G401.6 (cell line): ENCODE measurements at regions not wholly inside any gene's neighbourhood (a gene's known extent, or its start where the extent isn't known, plus 50 kb on each side); places are given as distances from the start of the nearest gene placed in this dataset.

Experiments used
- FAIRE-seq: peaks from 2 replicates; lab custom pipeline; 2012; peaks lifted over from hg19 to GRCh38; lab: Jason Lieb, UNC

DNA sequence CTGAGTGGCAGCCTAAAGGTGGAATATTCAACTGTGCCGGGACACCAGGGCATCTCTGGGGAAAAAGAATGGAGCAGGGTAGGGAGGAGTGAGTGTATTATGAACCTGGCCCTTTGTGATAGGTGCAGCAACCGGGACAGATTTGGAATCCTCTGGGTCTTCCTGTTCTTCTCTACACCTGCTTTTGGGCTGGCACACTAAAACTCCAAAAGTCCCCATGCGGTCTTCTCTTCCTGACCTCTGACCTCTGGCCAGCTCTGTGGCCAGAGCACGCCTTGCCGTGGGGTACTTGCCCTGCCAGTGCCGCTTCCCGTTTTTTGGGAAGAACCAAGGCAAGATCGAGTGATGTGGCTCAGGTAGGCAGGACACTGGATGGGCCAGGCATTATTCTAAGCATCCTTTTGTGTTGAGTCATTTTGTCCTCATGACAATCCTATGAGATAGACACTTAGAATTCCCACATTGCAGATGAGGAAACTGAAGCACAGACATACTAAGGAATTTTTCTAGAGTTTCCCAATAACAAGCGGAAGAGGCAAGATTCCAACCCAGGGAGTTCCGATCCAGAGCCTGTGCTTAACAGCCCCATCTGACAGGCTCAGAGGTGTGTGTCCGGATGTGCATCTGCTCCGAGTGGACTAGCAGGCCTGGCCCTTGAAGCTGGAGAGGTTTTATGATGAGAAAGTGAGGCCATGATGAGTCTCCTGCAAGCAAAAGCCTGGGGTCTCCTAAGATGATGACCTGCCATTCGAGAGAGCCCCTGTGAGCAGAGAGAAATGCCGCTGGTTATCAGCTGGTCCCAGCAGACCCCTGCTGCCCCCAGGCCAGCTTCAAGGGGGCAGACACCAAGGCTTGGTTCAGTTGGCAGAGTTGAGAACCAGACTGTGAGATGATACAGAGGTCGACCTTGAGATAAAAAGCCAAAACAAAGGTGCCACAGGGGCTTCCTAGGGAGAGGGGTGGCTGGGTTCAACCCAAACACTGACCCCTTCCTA, 67.9 kb upstream of the ESRRB start:
- FAIRE-seq = no peak

GRCh38 chr14:76309572-76310162, 66.3 kb upstream of the ESRRB start:
- FAIRE-seq = no peak

DNA sequence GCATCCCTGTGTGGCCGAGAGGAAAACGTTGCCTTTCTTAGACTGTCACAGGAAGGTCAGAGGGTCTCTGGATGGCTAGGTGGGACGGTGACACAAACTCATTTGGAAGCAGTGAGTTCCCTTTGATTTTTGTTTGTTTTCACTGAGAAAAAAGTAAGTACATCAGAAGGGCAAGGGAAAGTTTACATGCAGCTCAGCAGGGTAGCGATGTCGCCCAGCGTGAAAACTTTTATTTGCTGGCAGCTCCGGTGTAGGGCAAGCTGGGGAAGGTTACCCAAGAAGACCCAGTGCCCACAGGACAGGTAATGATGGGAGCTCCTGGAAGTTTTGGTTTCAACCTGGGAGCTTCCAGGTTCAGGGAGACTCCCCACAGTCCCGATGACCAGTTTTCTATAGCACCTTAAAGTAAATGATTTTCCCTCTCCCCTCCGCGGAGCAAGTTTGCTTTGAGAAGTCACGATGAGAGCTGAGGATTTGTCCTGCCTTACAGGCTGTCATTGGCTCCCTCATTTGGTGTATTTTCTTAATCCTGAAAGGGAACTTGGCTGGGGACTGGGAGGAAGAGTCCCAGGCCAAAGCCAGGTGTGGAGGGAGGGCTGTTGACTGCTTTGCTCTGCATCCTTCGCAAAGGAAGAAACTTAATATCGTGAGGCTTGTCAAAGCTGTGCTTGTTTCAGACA, 64.7 kb upstream of the ESRRB start:
- FAIRE-seq = no peak

GRCh38 chr14:76312821-76313220, 63.1 kb upstream of the ESRRB start:
- no peak for FAIRE-seq

GRCh38 chr14:76313303-76313702, 62.6 kb upstream of the ESRRB start:
- no peak for FAIRE-seq

GRCh38 chr14:76313852-76314251, 62.1 kb upstream of the ESRRB start:
- no peak for FAIRE-seq

GRCh38 chr14:76314521-76315034, 61.4 kb upstream of the ESRRB start:
- FAIRE-seq = no peak

DNA sequence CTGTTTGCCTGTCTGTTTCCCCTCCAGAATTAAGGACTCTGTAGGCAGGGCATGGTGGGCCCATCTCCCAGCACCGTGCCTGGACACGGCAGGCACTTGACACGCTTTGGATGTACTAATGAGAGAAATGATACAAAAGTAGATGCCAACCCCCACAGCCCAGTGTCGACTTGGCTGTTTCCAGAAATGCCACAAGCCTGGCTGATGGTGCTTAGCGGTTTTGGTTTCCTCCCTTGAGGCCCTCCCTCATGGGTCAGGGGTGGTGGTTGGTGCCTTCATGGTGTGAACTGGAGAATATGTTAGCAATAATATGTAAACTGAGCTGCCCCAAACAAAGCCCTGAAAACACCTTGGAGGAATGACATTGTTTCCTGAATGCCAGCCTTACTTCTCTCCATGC, 55.5 kb upstream of the ESRRB start:
- FAIRE-seq = no peak

DNA sequence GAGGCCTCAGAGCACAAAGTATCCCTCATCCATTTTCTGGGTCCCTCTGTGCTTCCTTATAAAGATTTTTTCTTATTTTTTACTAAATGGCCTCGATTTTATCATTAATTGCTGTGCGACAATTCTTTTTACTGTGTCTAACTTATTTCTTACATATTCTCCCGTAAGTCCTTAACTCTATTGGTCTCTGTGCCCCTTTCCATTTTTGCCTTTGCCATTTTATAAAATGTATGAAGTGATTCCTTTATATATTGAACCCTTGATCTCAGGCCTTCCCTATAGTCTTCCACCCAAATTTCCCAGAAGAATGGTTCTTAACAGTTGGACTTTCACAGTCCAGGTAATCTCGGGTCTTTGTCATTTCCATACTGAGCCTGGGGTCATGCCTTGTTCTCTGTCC, 55.0 kb upstream of the ESRRB start:
- FAIRE-seq = no peak

DNA sequence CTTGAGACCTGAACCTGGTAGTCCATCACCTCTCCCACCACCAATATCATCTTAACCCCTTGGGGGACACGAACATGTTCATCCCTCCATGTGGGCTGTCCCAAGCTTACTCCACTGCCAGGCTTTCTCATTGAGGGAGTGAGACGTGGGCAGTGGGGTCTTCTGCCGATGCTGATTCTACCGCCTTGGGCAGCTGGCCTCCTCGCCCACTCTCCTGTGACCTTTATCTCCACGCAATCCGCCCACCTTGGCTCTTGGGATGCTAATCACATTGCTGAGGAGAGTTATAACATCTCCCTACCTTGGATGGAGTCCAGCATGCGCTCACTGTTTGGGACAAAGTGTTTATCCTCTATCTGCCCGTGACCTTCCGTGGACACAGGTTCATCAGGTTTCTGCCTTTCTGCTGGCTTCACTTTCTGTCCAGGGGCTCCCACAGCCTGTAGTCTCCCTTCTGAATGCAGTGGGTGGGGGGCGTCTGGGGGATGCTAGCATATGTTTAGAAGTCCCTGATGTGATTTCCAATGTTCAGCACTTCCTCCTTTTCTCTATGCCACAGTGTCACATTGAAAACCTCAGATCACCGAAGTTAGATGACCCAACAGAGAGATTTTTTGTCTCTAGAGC, 53.2 kb upstream of the ESRRB start:
- FAIRE-seq = no peak

DNA sequence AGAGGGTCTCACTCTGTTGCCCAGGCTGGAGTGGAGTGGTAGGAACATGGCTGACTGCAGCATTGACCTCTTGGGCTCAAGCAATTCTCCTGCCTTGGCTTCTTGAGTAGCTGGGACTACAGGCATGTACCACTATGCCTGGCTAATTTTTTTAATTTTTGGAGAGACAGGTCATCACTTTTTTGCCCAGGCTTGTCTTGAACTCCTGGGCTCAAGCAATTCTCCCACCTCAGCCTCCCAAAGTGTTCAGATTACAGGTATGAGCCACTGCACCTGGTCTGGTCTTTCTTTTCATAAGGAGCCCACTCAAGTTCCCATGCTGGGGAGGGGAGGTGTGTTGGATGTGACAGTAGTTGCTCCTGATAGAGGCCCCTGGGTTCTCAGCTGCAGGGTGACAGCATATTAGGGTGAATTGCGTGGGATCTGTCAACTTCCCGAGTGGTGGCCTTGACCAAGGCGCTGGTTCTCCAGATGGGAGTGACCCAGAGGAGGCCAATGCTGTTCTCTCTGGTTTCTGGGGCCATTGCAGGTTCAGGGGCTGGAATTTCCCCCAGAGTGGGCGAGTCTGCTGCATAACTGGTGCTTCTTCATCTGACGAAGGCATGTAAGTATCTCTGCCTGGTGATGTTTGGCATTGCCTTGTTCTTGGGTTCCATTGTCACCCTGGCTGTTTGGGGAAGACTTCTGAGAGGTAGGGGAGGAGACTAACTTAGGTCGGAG, 52.4 kb upstream of the ESRRB start:
- FAIRE-seq = no peak

- FAIRE-seq = no peak
These were observed 51.8 kb upstream of the ESRRB start for GRCh38 chr14:76324133-76324532.
